NCI-H82 treated with DMSO at 0.1 percent for 48 hours (cell line): ENCODE measurements at regions not wholly inside any gene's neighbourhood (a gene's known extent, or its start where the extent isn't known, plus 50 kb on each side); places are given as distances from the start of the nearest gene placed in this dataset.

ENCODE experiments used
- DNase-seq: peaks from one replicate; lab custom pipeline; 2025; ENCODE audit not compliant: unreplicated experiment; lab: John Stamatoyannopoulos, UW

DNA sequence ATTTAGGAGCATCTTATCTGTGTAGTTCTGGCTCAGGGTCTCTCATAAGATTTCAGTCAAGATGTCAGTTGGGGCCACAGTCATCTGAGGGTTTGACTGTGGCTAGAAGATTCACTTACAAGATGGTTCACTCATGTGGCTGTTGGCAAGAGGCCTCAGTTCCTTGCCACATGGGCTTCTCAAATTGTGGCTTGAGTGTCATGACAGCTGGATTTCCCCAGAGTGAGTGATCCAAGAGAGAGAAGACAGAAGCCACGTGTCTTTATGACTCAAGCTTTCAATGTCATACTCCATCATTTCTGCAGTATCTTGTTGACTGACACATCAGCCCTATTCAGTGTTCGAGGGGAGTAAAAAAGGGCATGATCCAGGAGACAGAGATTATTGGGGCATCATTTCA is 131.3 kb upstream of the AP1S2 start:
- DNase-seq: no peak

DNA sequence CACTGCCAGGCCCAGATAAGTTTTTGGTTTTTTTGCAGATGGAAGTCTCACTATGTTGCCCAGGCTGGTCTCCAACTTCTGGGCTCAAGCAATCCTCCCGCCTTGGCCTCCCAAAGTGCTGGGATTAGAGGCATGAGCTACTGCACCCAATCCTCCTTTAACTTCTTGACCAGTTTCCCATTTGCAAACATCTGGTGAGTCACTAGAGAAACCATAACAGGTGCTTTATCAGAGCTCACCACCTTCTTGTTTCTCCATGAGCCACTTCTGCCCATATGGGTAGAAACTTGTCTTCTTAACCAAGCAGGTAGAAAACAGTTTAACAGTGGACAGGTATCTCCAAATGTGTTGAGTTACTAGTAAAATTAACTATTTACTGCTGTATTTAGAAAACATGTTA is 128.4 kb upstream of the AP1S2 start:
- DNase-seq: no peak

DNA sequence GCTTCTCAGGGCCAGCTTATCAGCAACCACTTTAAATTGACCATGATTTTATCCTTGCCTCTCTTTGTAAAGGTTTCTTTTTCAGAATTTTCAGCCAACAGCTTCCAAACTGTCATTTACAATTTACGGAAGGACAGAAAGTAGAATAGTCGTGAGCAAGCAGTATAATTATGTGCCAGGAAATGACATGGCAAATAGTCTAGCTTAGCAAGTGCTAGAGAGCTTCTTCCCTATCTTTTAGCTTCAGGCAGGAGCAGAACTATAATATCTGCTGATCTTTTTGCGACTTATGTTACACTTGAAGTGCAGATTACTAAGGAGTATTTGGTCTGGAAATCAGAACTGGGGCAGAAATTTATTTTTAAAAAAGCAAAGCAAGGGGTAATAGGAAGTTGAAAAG is 123.0 kb upstream of the AP1S2 start:
- no peak for DNase-seq

DNA sequence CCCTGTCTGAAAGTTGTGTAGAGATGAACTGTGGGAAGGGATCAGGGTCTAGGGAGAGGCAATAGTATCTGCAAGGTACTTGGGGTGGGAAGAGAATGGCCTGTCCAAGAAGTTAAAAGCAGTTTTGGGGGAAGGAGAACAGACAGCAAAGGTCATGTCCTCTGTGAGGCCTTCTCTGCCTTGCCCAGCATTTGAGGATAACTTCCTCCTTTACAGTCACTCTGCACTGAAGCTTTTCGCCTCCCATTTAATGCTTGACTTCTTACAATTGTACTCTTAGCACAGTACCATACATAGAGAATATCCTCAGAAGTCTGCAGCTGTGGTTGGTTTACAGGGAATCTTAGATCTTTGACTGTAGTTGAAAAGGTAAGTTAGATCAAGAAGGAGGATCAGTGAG is 121.8 kb upstream of the AP1S2 start:
- no peak for DNase-seq

DNA sequence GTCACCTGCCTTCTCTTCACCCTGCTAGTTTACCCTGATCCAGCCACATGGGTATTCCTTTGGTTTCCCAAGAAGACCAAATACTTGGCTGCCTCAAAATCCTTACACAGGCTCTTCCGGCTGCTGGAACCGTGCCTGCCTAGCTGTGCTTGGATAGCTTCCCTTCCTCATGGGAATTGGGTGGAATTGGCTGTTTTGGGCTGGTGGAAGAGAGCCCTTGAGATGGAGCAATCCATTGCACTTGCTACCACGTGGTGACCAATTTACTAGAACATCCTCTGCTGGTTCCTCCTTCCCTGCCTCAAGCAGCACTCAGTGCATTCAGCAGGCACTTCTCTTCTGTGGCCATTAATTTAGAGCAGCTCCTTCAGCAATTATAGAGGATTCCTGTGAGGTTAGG is 119.3 kb upstream of the AP1S2 start:
- no peak for DNase-seq

DNA sequence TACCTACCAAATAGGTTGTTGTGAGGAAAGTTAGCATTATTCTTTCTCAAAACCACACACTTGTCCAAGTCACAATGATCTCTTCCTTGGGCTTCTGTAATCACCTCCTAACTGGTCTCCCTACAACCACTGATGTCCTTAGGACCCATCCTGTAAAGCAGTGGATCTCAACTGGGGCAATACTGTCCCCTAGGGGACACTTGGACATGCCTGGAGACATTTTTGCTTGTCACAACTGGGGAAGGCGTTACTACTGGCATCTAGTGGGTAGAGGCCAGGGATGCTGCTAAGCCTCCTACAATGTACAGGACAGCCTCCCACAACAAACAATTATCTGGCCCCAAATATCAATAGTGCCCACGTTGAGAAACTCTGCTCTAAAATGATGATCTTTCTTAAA is 118.7 kb upstream of the AP1S2 start:
- DNase-seq: no peak

DNA sequence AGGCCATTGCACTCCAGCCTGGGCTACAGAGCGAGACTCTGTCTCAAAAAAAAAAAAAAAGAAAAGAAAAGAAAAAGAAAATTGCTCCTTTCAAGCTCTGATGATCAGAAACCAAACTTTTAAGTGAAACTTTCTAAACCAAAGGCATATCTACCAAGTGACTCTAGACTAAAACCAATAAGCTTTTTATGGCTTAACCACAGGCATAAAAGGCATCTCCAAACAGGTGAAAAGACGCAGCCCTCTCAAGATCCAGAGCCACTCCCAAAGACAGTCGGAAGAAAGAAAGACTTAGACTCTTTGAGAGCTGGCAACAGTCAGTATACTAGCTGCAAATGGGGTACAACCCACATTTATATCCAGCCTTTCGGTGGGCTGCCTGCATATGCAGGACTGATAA is 117.1 kb upstream of the AP1S2 start:
- no peak for DNase-seq

DNA sequence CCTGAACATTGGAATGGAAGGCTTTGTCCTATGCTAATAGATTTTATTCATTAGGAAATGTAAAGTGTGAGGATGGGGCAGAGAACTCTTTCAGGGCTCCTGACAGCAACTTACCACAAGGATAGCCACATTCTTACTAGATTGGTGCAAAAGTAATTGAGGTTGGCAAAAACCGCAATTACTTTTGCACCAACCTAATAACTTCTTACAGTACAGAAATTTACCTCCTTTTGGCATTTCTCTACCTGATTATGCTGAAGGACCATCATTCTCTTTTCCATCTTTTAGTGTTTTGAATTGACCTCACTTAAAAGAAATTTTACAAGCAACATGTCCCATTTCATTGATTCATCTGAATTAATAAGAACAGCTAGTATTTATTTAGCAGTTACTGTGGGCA is 109.2 kb upstream of the AP1S2 start:
- no peak for DNase-seq

DNA sequence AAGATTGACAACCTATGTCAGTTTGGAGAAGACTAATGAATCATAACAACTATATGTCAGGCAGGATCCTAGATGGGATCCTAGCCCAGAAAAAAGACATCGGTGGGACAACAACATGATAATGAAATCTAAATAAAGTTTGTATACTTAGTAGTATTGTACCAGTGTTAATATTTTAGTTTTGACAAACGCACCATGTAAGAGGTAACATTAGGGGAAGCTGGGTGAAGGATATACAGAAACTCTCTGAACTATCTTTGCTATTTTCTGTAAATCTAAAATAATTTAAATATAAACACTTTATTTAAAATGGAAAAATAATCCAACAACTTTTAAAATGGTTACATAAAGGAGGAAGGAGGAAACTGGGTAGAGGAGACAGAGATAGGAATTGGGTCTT is 105.6 kb upstream of the AP1S2 start:
- no peak for DNase-seq

DNA sequence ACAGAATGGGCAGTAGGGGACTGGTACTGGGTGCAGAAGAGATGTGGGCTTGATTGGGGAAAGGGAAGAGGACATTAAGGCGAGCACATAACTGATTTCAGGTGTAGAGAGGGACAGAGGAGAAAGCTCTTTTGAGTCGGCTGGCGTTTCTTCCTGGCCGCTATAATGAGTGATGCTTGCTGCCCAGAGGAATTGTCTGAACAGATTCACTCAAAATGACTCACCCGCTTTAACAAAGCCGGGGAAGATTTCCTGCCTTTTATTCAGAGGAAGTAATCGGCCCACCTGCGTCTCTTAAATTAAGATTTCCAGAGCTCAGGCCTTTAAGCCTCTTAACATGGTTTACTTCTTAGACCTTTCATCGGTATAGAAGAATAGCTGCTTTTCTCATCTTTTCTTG is 102.1 kb upstream of the AP1S2 start:
- DNase-seq: no peak

DNA sequence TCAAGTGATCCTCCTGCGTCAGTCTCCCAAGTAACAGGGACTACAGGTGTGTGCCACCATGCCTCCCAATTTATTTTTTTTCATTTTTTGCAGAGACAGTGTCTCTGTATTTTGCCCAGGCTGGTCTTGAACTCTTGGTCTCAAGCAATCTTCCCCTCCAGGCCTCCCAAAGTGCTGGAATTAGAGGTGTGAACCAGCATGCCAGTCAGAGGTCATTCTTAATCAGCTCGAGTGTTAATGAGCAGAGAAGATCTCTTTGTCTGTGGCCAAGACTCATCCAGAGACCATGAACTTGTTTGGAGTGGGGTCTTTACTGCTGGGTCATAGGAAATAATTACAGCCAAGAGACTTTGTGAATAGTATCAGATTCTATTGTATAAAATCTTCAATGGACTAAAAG is 99.2 kb upstream of the AP1S2 start:
- no peak for DNase-seq

DNA sequence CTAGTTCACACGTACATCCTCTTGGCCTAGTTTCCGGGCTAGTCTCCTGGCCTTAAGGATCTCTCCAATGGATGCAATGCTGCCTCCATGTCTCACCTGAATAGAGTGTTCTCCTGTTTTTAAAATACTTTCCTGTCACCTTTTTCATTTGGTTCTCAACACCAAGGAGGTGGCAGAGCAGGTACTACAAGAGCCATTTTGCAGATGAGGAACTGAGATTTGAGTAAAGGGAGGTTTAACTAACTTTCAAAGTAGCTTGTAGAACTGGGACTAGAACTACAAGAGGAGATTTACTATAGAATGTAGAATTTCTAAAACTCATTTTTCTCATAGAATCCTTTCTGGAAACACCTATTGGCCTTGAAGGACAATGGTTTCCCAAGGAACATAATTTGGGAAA is 97.6 kb upstream of the AP1S2 start:
- DNase-seq: no peak

DNA sequence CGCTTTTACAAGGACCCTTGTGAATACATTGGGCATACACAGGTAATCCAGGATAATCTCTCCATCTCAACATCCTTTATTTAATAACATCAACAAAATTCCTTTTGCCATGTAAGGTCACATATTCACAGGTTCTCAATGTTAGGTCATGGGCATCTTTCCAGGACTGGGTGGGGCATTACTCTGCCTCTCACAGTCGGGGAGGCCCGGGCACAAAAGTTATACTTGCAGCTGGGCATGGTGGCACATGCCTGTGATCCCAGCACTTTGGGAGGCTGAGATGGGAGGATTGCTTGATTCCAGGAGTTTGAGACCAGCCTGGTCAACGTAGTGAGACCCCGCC is 93.7 kb upstream of the AP1S2 start:
- no peak for DNase-seq

DNA sequence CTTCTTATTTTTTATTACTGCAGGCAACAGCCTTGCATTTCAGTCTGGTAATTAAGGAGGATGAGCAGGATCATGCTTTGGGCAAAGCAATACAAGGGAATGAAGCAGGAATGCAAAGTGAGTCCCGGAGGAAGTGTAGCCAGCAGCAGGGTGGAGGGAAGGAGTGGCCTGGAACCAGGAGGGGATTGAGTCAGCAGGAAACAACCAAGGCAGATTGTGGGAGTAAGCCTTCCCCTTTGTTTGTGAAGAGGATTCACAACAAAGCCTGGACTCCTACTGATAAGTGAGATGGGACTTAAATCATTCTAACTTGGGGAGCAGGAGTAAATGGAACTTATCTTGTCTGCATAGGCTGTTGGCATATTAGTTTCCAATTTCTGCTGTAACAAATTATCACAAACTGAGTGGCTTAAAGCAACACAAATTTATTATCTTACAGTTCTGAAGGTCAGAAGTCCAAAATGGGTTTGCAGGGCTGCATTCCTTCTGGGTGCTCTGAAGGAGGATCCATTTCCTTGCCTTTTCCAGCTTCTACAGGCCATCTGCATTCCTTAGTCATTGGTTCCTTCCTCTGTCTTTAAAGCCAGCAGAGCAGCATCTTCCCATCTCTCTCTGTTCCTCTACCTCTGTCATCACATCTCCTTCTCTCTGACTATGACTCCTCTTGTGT is 93.2 kb upstream of the AP1S2 start:
- DNase-seq: no peak

DNA sequence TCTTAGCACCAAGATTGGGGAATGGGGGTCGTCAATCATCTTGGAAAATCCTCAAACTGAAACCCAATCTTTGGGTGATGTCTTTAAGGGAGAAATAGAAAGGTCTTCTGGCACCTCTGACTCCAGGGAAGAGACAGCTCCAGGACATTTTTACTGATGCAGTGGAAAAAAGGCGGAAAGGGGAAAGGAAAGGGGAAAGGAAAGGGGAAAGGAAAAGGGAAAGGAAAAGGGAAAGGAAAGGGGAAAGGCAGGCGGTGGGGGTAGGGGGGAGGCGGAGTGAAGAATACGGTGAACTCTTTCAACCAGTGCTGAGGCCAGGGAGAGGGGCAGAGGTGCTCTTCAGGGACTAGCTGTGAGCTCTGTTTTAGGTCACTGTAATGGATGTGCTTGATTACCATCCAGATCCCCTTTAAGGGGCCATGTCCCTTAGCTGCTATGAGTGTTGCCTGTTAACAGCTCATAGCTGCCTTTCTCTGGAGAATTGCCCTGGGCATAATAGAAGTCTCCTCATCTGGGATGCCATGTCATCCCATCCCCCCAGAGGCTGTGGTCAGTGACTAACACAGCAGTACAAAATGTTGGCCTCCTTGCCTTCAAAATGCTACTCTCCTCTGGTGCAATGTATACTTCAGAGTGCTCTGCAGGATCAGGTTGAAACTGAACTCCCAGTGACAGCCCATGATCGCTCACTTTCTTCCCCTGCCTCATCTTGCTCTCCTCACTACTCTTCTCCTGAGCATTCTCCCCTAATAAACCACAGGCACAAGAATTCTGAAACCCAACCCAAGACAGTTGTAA is 92.4 kb upstream of the AP1S2 start:
- DNase-seq: no peak

DNA sequence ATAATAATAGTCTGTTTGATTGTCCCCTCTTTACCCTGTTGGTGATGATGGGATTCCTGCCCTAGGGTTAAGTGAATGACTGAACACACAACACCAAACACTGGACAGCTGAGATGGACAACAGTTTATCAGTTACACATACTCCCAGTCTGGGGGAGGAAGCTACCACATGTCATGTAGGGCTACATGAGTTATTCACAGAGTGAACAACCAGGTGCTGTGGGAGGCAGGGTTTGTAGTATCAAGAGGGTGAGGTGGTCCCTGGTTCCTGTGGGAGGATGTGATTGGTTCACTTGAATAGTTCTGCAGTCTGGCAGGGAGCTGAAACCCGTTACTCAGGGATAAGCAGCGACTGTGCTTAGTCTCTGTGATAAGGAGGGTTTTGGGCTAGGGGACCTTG is 88.8 kb upstream of the AP1S2 start:
- DNase-seq: no peak

DNA sequence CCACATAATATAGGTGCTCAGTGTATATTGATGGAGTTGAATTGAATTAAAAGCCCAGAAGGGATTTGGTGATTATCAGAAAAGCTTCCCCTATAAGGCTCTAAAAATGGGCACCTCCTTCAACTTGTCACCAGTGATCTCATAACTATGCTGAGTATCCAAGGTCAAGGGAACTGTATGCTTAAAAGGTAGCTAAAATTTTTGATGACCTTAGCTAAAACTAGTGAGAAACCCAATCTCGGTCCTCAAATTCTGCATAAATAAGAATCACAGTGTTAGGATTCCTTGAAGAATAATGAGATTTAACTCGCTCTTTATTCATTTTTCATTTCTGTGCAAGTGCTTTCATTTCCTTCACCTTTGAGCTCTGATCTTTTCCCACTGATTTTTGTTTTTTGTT is 87.7 kb upstream of the AP1S2 start:
- no peak for DNase-seq

DNA sequence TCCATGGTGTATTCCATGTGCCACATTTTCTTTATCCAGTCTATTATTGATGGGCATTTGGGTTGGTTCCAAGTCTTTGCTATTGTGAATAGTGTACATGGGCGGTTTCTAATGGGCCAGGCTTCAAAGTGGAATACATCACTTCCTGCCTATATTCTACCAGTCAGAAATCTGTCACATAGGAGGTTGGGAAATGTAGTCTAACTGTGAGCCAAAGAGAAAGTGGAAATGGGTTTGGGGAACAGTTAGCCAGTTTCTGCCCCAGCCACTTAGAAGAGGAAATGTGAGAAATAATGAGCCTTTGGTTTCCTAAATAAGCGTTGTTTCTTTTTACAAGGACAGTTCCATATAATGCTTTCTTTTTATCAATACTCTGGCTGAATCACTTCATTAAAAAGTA is 85.1 kb upstream of the AP1S2 start:
- DNase-seq: no peak

DNA sequence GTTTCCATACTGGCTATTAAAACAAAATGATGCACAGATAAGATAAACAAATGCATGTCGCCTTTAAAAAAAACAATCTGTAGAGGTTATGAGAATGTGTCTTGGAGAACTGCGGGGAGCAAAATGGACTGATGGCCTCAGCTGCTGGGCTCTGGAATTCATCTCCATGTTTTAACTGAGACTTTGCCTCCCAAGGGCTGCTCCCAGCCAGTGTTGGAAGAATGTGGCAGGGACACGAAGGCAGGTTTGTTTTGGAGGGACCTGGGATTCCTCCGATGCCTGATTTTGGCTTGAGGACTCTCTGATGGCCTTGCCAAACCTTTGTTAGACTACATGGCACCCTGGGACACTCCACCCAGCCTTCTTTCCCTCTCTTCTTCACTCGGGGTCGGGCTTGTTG is 83.5 kb upstream of the AP1S2 start:
- DNase-seq: no peak

DNA sequence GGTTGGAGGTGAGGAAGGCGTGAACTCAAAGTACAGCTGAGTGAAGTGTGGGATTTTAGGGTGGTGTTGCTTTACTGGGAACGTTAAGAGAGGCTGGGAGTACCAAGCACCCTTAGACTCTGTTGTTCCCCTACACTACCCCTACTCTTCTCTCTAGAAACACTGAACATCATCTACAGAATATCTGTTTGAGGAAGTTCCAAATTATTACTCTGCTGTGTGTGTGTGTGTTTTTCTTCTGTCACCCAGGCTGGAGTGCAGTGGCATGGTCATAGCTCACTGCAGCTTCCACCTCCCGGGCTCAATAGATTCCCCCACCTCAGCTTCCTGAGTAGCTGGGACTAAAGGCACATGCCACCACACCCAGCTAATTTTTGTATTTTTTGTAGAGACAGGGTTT is 76.7 kb upstream of the AP1S2 start:
- no peak for DNase-seq

DNA sequence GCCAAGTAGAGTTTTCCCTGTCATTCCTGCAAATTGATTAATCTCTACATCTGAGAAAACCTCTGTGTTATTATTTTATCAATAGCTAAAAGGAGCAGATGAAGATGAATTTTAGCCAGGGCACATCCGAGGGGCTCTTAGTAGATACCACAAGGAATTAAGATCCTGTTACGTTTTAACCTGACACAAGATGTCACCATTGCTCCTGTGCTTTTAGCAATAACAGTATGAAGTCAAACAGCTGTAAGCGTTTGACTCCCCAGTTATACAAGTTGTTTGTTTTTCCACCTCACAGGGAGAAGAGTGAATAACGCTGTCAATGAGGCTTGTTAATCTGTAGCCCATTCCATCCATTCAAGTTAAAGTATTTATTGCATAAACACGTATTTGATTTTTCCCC is 76.0 kb upstream of the AP1S2 start:
- no peak for DNase-seq

DNA sequence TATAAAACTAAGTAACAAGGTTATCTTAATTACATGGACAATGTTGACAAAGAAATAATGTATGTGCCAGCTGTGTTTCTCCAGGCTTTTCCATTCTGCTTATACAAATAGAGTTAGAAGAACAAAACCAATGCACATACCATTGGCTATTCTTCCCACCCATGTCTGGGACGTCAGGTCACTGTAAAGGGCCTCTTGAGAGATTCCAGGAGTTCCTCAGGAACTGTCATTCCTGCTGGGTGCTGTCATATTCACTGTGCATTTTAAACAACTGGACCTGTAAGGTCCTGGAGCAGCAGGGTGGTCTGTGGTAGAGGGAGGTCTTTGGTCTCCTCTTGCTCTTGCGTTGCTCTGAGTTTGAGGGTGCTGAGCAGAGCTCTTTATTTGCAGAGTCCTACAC is 74.6 kb upstream of the AP1S2 start:
- no peak for DNase-seq

DNA sequence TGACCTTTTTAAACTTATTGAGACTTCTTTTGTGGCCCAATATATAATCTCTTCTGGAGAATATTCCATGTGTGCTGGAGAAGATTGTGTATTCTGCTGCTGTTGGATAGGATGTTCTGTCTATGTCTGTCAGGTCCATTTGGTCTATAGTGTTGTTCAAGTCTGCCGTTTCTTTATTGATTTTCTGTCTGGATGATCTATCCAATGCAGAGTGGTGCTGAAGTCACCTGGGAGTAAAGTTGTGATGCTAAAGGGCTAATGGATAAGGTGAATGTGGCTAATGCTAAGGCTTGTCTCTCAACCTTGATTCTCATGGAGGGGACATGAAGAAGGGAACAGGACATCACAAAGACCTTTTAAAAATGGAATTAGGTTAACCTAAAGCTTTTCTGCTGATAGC is 72.0 kb upstream of the AP1S2 start:
- DNase-seq: no peak
